HG02938 (cell line): ENCODE measurements at regions not wholly inside any gene's neighbourhood (a gene's known extent, or its start where the extent isn't known, plus 50 kb on each side); places are given as distances from the start of the nearest gene placed in this dataset.
A peak's percentile ranks its signal among the peaks of the same experiment; 100 is the strongest.
"Not testable (repeated sequence)": the region's sequence is repeated elsewhere in the genome, so short reads cannot be mapped to it uniquely, and the experiment has no call there.

Source experiments
- ATAC-seq: cut with Tn5 transposase; IDR thresholded peaks from one replicate; pipeline ENCODE4 v1.9.1; 2021; ENCODE audit warnings: mild to moderate bottlenecking, moderate library complexity; ENCODE audit not compliant: unreplicated experiment

DNA sequence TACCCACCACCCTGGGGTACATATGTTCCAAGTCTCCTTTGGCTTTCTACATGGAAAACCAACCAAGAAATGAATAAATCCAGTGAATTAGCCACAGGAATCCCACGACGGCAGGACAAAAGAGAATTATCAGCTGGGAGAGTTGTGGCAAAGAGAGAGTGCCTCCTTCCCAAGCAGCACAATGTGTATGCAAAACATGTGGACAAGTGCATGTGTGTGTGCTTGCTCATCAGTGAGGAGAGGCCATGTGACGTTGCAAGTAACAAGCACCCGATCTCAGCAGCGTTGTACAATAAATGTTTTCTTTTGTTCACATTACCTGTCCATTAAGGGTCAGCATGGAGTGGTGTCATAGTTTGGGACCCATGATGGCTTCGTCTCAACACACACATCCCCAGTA lies 50.0 kb upstream of the EMX2 start:
- ATAC-seq = no peak

DNA sequence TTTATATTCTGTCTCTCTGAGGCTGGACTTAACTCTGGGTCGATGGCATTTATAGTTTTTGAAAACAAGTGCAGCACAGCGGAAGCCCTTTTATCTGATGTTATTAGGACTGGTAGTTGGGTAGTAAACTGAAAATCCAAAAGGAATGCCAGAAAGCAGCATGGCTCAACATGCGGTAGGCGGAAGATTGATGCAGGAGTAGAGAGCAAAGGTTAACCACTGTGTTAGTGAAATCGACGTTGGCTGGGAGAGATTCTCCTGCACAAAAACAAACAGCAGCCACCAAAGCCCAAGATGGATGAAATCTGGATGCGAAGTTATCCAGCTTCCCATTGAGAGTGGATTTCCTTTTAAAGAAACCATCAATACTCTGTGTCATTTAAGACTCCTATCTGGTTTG lies 54.5 kb upstream of the EMX2 start:
- no peak for ATAC-seq

DNA sequence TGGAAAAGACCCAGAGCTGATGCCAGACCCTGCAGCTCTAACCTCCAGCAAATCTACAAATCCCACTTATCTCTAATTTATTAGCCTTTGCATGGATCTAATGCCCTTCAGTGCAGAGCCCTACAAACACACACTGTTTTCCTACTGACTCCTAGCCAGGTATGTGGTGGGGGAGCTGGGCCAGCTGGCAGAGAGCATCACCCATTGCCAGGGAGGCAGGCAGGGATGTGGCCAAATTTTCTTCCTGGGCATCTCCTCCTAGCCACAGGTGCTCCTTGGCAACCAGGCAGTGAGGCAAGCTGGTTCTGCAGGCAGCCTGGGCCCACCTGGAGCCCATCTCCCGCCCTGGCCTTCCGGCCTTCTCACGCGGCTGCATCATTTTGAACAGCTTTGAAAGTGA lies 55.9 kb upstream of the EMX2 start:
- no peak for ATAC-seq

DNA sequence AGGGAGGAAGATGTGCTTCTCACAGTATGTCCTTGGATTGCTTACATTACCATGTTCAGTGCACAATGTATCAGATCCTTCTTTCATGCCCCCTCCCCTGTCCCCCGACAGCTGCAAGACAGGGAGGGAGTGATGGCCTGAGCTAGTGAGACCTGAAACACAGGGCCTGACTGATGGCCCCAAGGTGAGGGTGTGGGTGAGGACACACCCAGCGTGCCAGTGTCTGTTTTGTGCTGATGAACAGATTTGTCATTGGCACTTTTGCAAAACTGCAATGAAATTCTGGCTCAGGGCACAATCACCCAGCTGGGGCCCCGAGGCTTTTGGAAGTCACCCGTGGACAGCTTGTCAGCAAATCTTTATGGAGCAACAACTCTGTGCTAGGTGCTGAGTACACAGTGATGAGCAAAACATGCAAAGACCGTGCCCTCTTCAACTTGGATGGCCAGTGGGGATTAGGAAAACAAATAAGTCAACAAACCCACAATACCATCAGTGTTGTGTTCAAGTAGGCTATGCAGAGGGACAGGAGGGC lies 59.4 kb upstream of the EMX2 start:
- no peak for ATAC-seq

DNA sequence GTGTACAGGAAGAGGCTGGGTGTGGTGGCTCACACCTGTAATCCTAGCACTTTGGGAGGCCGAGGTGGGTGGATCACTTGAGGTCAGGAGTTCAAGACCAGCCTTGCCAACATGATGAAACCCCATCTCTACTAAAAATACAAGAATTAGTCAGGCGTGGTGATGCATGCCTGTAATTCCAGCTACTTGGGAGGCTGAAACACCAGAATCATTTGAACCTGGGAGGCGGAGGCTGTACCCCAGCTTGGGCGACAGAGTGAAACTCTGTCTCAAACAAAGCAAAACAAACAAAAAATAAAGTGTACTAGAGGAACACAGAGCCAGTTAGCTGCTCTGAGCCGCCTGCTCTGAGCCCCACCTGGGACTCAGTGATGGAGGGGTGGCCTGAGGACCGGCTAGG lies 61.5 kb upstream of the EMX2 start:
- not testable (repeated sequence) for ATAC-seq

DNA sequence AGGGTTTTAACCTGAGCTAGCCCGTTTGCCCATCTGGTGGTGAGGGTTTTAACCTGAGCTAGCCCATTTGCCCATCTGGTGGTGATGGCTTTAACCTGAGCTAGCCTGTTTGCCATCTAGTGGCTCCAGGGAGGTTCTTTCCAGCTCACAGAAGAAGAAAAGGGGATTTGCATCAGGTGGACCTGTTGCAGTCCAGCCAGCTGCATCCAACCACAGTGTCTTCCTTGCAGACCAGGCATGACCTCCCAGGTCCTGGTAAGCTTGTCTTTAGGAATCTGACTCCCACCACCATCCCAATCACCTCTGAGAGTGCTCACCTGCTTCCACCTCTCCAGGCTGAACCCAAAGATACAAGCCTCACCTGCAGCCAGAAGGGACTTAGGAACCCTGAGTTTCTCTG lies 62.4 kb upstream of the EMX2 start:
- no peak for ATAC-seq

DNA sequence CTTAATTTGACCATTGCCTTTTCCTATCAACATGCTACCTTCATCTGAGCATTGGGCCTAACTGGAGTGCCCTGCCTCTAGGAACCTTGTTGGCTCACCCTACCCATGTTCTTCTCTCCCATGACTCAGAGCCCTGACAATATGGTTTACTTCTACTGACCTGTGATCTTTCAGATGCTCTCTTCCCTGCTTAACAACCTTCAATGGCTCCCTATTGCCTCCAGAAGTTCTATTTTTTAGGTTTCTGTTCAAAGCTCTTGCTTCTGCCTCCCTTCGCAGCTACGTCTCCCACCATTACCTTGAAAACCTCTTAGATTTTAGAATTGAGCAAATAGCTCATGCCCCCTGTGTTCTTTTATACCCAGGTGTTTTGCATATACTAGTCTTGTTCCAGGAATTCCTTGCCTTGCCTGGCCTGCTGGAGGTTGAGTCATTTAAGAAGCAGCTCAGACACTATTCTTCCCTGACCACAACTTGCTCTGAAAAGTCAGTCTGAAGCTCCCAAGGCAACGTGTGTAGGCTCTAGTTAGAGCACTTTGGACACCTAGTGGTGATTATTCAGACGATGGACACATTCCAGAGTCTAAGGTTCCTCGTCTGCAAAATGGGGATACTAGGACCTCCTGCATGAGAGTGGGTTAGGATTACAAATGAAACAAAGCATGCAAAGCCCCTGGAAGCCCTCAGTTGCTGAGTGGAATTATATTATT lies 64.4 kb upstream of the EMX2 start:
- no peak for ATAC-seq

DNA sequence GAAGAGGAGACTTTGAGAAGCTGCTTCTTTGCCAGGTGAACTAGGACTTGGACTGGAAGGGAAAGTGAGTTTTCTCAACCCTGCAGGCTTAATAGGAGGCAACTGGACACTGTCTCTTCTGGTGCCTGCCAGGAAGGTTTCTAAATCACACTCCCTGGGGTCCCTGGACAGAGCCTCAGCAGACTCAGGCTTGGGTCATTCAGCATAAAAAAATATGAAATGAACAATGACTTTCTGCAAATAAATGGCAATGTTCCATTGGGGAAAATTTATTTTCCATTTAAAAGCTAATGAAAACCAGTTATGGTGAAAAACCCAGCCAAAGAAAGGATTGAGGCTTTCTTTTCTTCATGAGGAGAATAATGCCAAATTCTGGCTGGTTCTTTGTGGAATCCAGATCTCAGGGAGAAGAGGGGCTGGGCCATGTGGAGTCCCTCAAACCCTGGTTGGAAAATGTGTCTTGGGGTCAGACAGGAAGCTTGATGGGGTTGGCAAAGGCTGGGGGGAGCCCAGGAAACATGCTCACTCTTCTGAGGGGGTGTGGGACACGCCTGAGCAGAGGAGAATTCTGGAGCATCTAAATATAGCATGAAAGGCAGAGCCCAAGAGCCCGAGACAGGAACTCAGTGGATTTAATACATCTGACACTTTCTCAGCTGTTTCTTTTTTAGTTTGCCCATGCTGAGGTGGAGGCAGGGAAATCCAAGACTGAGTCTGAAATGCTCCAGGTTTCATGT lies 65.2 kb upstream of the EMX2 start:
- no peak for ATAC-seq

DNA sequence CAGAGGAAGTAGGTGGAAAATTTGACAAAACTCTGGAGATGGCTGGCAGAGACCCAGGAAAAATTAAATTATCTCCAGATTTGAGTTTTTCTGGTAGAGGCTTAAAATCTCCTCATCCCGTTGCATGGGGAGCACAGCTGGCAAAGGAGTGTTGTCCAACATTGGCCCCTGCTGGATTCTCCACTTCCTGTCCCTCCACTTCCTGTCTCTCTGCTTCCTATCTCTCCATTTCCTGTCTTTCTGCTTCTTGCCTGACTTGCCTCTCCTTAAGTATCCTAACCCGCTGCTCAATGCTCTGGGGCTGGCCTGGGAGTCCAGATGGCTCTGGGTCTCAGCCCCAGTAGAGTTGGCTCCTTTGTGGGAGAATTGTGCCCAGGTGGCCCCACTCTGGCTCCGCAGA lies 65.8 kb upstream of the EMX2 start:
- no peak for ATAC-seq

DNA sequence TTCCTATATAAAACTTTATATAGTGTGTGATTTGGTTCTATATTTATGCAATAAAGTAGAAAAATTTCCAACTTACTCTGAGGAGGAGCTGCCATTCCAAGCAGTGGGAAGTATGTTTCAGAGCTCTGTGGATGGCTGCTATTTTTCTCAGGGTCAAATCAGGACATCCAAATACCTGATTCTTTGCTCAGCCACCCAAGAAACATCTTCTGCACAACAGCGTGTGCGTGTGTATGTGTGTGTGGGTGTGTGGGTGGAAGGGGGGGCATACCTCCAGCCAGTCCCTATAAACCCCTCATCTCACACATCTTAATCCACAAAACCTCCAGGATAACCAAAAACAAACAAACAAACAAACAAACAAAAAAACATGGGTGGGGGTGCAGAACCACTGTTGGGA lies 66.3 kb upstream of the EMX2 start:
- ATAC-seq = no peak

DNA sequence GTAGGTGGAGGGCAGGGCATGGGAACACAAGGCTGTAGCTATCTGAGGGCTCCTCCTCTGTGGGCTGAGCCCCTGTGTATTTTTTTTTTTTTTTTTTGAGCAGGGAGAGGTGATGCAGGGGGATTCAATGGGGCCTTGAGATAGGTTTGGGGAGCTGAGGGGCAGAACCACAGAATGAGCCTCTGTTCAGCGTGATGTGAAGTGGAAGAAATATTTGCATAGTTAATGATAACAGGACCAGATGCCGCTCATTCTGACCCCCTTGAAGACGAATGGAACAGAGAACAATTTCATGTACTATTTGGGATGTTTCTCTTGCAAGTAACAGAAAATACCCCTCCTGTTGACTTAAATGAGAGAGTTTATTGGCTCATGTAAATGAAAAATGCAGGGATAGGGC lies 69.7 kb upstream of the EMX2 start:
- peak; percentile 84 for ATAC-seq

DNA sequence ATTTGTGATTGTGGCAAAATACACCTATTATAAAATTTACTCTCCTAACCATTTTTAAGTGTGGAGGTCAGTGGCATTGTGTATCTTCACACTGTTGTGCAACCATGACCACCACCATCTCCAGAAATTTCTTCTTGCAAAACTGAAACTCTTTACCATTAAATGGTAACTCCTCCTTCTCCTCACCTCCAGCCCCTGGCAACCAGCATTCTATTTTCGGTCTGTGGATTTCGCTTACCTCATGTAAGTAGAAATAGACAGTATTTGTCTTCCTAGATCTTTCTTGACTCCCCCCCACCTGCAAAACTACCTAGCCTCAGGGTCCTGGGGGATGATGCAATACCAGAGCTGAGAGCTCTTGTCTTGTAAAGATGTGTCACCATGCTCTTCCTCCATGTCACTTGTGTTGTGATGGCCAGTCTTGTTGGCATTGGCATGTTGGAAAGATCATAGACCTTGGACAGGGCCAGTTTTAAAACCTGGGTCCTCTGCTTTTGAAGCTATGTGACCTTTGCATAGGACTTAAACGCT lies 71.1 kb upstream of the EMX2 start:
- ATAC-seq = no peak

DNA sequence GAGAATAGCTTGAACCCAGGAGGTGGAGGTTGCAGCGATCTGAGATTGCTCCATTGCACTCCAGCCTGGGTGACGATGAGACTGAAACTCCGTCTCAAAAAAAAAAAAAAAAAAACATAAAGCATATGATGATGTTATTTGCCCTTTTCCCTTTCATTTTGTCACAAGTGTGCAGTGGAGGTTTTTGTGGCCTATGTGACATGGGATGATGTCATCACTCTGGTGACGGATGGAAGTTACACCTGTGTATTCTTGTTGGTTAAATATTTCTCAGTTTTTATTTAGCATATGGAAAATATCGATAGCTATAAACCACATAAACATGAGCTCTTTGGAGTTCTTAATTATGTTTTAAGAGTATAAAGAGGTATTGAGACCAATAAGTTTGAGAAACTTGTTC lies 71.8 kb upstream of the EMX2 start:
- ATAC-seq = no peak

DNA sequence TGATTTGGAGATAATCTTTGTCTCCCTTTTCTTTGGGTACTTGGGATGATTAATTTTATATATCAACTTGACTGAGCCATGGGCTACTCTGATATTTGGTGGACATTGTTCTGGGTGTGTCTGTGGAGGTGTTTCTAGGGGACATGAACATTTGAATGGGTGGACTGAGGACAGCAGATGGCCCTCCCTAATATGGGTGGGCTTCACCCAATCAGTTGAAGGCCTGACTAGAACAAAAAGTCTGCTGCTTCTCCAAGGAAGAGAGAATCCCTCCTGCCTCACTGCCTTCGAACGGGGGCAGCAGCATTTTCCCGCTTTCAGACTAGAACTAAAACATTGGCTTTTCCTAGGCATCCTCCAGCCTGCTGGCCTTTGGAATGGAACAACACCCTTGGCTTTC lies 73.9 kb upstream of the EMX2 start:
- no peak for ATAC-seq

DNA sequence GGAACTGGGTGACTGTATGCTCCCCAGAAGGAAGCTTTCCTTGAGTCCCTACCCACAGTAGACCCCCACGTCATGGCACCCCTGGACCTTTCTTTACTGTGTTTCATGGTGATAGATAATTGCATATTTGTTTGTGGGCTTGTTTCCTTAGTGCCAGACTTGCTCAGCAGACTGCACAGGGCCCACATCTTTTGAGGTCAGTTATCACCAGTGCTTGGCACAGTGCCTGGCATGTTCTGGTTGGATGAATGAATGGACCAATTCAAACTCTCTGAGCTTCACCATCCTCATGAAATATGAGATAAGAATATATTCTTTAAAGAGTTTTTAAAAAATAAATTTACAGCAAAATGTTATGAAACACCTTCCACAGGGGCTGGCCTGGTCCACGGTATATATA lies 78.4 kb upstream of the EMX2 start:
- no peak for ATAC-seq

DNA sequence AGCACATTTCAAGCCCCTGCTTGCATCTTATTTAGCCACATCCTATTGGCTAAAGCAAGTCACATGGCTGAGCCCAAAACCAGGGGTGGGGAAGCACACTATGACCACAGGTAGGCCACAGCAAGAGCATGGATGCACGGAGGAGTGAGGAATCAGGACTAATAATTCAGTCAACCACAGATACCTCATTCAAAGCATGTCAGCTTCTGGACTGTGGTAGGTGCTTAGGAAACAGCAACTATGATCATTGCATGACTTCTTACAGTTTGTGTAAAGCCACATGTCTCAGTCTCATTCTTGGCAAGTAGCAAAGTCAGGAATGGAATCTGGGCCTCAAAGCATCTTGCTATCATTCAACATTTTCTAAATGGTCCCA lies 79.0 kb upstream of the EMX2 start:
- peak; percentile 73 for ATAC-seq

DNA sequence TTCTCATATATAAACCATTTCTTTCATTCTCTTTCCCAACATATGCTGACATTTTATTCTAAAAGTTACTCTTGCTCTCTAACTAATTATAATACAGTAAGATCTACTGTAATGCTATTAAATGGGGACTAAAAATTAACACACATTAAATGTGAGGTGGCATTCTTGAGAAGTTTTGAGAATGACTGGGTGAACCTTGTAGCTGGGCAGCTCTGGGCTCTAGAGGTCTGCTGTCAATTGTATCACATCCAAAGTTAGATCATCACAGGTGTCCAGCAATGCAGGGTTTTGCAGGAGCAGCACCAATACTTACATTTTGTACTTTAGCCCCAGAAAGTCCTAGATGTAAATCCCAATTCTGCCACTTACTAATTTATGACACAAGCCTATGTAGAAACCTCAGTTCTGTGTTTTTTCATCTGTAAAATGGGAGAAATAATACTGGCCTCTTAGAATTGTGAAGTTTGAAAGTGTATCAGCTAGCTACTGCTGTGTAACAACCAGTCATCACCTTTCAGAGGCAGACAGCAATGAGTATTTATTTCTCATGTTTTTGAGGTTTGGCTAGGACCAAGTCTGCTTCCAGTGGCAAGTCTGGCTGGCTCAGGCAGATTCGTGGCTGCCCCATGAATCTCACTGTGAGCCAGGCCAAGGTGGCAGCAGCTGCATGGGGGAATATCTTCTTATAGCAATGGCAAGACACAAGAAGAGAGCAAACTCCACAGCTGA lies 79.6 kb upstream of the EMX2 start:
- no peak for ATAC-seq

DNA sequence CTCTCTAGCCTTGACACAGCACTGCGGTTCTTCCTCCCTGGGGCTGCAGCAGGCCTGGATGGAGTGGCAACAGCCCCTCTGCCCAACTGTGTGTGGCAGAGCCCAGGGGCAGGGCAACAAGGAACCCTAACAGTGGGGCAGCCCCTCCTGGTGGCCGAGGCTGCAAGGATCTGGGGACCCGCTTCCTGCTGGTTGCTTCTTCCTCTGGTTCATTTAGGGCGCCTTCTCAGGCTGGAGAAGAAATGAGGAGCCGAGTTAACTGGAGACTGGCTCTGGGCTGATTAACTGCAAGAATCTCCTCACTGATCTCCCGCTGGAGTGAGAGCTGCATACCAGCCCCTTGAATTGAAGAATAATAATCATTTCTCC lies 80.1 kb upstream of the EMX2 start:
- ATAC-seq = no peak

DNA sequence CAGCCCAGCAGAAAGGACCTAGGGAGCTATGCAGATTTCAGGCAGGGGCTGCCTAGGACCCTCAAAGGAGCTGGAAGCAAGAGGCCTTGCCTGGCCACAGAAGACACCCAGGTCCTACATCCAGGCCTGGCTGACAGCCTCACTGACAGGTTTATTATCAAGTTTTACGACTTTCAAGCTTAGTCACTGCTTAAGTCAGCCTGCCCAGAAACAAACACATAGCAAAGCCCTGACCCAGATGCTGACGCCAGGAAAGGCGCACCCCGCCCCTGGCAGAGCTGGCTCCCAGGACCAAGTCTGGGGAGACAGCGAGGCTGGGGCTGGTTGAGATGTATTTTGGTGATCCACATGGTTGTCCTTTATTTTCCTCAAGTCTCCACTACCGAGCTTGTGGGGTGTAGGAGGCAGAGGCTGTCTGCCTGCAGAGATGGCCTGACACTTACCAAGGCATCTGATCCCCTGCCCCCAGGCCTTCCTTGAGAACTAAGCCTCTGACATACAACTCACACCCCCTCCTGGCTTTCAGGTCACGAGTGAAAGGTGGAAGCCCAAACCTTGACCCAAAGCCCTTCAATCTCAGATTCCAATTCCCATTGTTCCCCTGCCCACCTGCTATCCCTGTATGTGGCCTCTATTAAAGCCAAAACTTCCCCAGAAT lies 80.7 kb upstream of the EMX2 start:
- no peak for ATAC-seq

DNA sequence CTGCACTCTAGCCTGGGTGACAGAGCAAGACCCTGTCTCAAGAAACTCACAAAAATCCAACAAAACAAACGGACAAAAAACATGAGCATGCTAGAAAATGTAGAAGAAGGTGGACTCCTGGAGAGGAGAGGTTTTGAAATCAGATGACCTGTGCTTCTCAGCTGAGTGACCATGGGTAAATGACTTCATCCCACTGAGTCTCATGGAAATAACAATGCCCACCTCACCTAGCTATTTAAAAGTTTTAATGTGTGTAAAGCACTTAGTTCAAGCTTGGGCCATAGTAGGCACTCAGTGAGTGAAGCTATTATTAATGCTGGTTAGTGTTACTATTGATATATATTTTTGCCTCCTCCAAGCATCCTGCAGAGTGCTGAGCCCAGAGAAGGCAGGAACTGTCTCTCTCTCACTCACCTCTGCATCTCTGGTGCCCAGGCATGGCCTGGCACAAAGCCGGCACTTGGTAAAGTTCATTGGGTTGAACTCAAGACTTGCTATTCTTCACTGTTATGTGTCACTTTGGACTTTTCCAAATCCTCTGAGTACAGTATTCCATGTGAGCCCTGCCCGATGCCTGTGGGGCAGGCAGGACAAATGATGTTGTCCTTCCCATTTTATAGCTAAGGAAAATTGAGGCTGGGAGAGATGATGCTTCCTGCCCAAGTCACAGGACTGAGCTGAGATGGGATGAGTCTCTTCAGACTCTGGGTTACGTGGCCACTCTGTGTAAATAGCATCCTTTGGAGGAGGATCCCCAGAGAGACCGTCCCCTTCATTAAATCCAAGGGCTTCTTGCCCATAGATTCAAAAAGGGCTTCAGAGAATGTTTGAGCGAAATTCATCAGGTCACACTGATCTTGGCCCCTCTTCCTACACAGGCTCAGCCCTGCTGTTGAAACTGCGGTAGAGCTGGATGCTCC lies 81.4 kb upstream of the EMX2 start:
- no peak for ATAC-seq
